Islet precursor cell (in vitro differentiated cells): ENCODE measurements at regions not wholly inside any gene's neighbourhood (a gene's known extent, or its start where the extent isn't known, plus 50 kb on each side); places are given as distances from the start of the nearest gene placed in this dataset.
"Not testable (repeated sequence)": the region's sequence is repeated elsewhere in the genome, so short reads cannot be mapped to it uniquely, and the experiment has no call there.

ENCODE experiments used
- DNase-seq: peaks from one replicate; pipeline ENCODE4 v3.0.0-alpha.2; 2018

- no peak for DNase-seq
Measured at GRCh38 chr5:44943647-44944046, 134.9 kb downstream of the MRPS30 start.

DNA sequence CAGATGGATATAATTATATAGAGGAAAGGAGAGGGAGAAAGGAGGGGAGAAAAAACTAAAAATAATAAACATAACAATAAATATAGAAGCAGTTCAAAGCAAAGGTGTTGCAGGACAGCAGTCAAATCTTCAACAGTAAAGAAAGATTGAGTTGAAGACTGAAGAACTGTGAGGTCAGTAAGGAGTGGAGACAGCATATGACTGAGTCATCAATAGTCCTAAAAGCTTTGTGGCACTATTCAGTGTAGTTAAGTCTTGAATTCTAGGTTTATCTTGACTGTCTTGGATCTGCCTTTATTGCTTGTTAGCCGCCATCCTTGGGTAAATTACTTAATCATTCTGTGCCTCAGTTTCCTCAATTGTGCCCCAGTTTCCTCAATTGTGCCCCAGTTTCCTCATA lies 137.0 kb downstream of the MRPS30 start:
- DNase-seq = no peak

DNA sequence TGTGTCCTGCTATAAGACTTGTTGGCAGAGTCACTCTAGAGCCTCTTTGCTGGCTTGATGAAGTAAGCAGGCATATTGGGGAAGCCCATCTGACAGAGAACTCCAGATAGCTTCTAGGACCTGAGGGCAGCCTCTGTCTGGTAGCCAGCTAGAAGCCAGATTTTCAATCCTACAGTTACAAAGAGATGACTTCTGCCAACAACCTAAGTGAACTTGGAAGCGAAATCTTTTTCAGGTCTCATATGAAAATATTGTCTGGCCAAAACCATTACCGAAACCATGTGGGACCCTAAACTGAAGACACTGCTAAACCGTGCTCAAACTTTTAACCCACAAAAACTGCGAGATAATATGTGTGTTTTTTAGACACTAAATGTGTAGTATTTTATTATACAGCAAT lies 140.9 kb downstream of the MRPS30 start:
- no peak for DNase-seq

- DNase-seq = no peak
Measured at GRCh38 chr5:44951371-44951770, 142.6 kb downstream of the MRPS30 start.

- no peak for DNase-seq
Measured at GRCh38 chr5:44952376-44952775, 143.6 kb downstream of the MRPS30 start.

- no peak for DNase-seq
Measured at GRCh38 chr5:44953078-44953477, 144.3 kb downstream of the MRPS30 start.

DNA sequence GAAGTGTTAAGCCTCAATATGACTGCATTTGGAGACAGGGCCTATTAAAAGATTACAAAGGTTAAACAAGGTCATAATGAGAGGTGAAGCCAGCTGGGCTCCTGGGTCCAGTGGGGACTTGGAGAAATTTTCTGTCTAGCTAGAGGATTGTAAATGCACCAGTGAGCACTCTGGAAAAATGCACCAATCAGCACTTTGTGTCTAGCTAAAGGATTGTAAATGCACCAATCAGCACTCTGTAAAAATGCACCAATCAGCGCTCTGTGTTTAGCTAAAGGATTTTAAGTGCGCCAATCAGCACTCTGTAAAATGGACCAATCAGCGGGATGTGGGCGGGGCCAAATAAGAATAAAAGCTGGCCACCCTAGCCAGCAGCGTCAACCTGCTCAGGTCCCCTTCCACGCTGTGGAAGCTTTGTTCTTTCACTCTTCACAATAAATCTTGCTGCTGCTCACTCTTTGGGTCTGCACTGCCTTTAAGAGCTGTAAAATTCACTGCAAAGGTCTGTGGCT lies 150.3 kb downstream of the MRPS30 start:
- not testable (repeated sequence) for DNase-seq

DNA sequence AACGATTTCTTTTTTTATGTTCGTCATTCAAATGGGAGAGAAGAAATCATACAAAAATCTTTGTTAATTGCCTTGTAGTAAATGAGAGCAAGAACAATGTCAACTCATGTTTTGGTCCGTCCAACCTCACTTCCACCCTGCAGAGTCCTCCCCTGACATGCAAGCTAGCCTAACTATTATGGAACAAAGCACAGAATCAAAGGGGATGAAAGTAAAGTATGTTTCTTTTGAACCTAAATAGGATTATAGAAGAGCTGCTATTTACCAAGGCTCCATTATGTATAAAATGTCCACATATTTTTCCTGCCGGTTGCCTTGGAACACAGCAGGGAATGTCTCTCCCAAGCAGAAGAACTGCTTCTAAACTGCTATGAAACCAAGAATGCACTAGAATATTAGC lies 161.1 kb downstream of the MRPS30 start:
- DNase-seq = no peak

DNA sequence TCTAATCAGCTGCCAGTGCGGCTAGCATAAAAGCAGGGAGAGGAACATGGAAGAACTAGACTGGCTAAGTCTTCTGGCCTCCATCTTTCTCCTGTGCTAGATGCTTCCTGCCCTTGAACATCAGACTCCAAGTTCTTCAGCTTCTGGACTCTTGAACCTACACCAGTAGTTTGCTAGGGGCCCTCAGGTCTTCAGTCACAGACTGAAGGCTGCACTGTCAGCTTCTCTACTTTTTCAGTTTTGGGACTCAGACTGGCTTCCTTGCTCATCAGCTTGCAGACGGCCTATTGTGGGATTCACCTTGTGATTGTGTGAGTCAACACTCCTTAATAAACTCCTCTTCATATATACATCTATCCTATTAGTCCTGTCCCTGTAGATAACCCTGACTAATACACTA lies 162.2 kb downstream of the MRPS30 start:
- DNase-seq = not testable (repeated sequence)

DNA sequence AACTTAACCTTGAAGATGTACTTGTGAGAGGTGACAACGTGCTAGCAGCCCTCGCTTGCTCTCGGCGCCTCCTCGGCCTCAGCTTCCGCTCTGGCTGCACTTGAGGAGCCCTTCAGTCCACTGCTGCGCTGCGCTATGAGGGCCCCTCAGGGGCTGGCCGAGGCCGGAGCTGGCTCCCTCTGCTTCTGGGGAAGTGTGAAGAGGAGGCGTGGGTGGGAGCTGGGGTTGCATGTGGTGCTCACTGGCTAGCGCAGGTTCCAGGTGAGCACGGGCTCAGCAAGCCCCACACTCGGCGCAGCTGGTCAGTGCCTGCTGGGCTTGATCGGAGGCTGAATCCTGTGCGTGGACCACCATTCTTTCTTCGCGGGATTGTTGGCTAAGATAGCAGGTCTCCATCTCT lies 166.1 kb downstream of the MRPS30 start:
- no peak for DNase-seq

DNA sequence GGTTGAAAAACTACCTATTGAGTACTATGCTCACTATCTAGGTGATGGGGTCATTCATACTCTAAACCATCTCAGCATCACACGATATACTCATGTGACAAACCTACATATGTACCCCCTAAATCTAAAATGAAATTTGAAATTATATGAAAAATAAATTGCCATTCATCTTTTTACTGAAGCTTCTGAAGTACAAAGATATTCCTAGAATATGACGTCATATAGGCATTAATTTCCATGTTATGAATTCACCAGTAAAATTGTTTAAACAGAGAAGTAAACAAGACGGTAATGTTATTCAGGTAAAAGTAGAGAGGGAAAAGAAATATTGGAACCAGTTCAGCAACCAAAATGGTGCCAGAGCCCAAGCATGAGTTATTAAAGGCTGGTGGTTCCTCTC lies 173.0 kb downstream of the MRPS30 start:
- DNase-seq = no peak

DNA sequence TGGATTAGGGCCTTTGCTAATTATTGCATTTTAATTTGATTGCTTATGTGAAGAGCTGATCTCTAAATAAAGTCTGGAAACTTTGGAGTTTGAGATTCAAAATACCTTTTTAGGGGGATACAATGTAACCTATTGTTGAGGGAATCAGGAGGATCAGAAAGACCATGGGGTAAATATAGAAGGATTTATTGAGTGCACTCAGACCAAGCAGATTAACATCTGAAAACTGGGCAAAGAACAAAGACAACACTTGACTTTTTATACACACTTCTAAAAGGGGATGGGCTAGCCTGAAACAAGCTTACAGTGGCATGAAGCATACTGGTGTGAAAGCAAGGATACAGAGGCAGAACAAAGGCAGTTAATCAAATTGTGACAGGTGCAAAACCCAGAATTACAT lies 174.3 kb downstream of the MRPS30 start:
- DNase-seq = no peak

DNA sequence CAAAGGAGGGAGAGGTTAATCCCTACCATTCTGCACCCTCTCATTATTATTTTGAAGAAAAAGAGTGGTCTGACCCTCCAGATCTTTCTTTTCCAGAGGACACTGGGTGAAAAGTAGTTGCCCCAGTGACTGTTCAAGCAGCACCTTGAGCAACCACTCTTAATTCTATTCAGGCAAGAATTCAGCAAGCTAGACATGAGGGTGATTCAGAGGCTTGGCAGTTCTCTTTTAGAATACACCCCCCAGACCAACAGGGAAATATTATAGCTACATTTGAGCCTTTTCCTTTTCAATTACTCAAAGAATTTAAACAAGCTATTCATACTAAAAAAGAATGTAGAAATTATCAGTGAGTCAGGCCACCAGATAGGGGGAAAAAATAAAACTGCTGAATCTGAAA lies 178.3 kb downstream of the MRPS30 start:
- DNase-seq = no peak

GRCh38 chr5:44991693-44992092 lies 182.9 kb downstream of the MRPS30 start:
- DNase-seq = no peak

DNA sequence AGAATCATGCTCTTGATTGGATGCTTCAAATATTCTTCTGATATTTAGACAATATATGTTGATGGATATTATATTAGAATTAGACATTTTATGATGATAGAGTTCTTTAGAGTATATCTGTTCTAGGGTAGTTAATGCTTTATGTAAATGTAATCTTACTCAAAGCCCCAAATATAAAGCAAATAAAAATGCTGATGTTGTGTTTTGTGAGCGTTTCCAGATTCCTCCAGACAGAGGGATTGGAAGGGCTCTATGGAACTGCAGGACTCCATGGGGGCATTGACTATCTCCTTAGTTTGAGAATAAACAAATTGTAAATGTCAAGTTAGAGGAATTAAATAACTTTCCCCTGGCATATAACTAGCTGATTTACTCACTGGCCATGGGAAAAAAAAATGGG lies 184.5 kb downstream of the MRPS30 start:
- DNase-seq = no peak

- no peak for DNase-seq
Measured at GRCh38 chr5:44997506-44997905, 188.8 kb downstream of the MRPS30 start.

DNA sequence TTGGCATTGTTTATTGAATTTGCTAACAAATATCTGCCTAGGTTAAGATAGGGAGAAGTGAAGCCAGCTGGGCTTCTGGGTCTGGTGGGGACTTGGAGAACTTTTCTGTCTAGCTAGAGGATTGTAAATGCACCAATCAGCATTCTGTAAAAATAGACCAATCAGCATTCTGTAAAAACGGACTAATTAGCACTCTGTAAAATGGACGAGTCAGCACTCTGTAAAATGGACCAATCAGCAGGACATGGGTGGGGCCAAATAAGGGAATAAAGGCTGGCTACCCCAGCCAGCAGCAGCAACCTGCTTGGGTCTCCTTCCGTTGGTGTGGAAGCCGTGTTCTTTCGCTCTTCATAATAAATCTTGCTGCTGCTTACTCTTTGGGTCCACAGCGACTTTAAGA lies 198.4 kb downstream of the MRPS30 start:
- DNase-seq = not testable (repeated sequence)

DNA sequence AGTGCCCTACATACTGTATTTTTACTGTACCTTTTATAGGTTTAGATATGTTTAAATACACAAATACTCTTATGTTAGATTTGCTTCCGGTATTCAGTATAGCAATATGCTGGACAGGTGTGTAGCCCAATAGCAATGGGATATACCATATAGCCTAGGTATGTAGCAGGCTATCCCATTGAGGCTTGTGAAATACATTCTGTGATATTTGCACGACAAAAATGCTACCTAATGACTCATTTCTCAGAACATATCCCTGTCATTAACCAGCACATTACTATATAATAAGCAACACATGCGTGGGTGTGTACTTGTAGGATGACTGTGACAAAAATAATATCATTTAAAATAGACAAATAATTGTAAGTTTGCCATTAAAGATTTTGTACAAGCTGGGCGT lies 208.8 kb downstream of the MRPS30 start:
- DNase-seq = no peak

DNA sequence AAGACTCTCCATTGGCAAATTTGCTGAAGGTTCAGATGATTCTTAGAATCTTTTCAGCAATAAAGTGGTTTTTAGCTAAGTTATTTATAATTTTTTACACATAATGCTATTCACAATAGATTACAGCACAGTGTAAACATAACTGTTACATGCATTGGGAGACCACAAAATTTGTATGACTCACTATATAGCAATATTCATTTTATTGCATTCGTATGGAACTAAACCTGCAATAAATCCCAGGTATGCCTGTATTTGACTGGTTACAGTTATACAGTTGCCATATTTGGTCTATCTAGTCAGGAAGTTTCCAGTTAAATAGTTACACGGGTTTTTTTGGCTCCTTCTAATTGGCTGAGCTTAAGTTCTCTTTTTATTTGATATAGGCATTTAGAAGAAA lies 220.8 kb downstream of the MRPS30 start:
- no peak for DNase-seq

- DNase-seq = no peak
Measured at GRCh38 chr5:45035991-45036390, 227.2 kb downstream of the MRPS30 start.

DNA sequence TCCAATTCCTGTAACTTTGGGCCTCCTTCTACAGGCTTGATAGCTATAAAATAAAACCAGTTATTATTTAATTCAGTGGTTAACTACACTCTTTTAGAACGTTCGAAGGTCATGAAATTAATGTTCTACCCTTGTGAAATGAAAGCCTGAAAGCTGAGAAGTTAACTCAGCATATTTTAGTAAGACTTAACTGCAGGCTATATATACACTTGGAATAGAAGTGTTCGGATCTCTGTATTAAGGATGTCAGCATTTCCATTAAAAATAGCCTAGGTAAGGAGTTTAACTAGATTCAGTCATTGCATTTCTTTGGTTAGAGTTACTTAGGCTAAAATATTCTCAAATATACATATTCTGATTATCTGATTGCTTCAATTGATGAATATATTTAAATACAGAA lies 229.2 kb downstream of the MRPS30 start:
- DNase-seq = no peak

DNA sequence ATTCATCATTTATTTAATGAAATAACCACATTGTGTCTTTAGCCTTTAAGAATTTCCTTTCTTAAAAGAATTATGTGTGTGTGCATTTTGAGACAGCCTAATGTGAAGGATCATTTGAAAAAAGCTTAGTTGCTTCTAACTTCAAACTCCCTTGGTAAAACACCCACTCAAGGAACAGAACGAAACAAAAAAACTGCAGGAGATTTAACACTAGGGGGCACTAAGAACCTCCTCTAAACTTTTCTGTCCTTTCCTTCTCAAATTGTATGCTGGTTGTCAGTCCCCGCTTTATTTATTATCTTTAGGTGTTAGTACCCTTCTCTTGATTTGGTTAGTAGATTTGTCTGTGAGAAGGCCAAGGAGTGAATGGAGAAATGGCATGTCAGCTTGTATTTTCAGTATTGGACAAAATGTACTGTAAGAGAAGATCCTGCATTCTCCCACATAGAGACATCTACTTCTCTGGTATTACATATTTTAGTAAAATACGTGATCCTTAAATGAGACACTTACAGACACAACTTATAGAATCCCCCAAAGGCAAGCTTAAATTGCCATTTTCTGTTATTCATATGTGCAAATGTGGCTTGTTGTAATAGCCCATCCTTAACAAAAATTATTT lies 229.7 kb downstream of the MRPS30 start:
- no peak for DNase-seq

- no peak for DNase-seq
Measured at GRCh38 chr5:45042283-45042682, 233.5 kb downstream of the MRPS30 start.

- no peak for DNase-seq
Measured at GRCh38 chr5:45057564-45057963, 248.8 kb downstream of the MRPS30 start.

- DNase-seq = no peak
Measured at GRCh38 chr5:45060724-45061123, 252.0 kb downstream of the MRPS30 start.

DNA sequence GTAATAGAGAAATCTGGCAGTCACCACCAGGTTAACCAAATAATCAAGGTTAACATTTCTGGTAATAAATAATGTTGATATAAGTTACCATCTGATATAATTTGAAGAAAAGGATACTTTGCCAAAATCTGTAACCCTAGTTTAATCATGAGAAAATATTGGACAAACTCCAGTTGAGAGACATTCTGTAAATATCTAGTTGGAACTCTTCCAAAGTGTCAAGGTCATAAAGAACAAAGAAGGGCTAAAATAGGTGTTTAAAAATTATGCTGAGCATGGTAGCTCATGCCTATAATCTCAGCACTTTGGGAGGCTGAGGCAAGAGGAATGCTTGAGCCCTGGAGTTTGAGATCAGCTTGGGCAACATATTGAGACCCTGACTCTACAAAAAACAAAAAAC lies 253.3 kb downstream of the MRPS30 start:
- DNase-seq = no peak
